Left kidney (tissue), 1 donor: ENCODE measurements at regions not wholly inside any gene's neighbourhood (a gene's known extent, or its start where the extent isn't known, plus 50 kb on each side); places are given as distances from the start of the nearest gene placed in this dataset.

ENCODE experiments used
- DNase-seq: peaks from one replicate; pipeline ENCODE4 v3.0.0-alpha.2; 2013

DNA sequence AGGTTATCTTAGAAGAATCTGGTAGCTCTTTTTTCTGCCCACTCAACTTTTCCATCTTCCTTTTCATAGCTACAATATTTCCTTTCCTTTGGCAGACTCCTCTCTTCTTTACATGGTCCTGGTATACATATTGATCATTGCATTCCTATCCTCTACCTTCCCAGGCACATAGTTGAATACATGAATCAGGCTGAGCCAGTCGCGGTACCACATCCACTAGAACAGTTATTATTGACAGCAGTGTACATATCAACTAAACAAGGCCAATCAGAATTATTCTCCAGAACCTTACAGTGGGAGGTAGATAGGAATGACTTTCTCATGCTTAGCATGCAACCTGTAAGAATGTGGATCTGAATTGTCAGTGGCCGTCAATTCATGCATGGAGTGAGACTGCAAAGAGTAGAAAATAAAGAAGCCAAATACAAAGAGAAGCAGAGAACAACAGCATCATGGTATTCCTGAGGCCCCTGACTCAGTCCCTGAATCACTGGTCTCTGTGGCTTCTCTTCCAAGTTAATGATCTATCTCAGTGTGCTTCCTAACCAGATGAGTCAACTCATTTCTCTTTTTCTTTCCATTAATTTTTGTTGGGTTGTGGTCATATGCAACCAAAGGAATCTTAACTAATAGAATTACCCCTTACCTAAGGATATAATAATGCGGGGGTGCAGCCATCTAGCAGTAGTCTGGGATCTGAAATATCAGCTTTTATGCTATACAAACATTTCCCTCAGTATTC is 60.9 kb upstream of the DCBLD2 start:
- no peak for DNase-seq

DNA sequence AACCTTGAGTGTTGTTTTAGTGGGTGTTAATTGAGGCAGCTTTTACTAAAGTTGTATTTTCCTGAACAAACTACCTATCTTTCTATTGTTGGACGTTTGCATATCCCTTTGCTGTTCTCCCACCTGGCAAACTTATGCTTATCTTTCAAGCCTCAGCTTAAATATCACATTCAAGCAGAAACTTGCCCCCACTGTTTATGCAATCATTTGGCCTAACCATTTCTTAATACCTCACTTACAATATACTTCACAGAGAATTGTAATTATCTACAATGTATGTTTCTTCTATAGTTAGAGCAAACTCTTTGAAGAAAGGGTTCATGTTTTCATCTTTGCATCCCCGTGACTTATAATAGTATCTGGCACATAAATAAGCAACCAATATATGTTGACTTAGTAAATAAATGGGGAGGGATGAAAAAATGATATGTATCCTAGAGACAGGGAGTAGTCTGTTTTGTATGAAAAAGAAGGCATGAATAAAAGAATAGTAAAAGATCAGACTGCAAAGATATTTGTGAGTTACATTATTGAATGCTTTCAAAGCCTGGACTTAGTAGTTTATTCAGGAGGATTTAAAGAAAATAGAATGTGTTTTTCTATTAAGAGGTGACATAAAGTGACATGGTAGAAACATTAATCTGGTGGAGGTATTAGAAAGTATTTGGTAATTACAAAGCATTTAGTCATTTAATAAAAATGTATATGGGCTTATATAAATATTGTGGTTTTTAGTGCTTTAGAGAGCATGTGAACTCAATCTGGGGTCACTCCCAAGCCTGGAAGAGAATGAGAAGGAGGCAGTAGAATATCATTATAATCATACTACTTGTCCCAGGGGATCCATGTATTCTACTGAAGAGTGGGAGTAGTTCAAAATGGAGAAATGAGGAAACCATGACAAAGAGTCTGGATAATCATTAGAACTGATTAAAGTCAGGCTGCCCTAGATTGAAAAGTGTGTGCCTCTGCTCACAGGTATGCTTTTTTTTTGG is 60.0 kb upstream of the DCBLD2 start:
- no peak for DNase-seq

DNA sequence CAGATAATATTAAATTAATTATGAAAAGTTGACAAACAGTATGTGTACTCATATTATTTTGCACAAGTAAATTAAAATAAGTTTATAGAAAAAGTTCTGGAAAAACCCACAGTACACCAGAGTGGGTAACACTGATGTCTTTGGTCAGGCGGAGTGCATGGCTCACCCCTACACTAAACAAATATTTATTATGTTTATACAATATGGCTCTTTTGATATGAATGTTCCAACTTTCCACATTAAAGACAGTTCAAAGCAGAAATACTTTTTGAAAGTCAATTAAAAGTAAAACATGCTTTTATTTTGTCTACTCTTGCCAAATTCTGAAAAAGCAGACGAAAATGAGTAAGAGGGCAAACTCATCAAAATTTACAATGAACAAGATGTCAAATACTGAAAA is 56.2 kb upstream of the DCBLD2 start:
- DNase-seq: no peak

DNA sequence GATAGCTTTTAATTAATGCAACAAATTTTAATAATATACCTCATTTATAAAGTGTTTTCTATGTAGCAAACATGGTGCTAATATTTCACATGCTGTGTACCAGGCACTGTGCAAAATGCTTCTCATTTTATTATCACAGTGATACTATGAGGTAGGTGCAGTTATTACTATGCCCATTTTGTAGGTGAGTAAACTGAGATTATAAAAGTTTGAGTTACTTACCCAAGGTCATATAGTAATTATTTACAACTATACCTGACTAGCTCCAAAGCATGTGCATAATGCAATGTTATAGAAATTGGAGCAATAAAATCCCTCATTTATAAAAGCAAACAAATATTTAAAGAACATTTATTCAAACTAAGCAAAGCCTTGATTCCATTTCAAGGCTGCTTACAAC is 54.5 kb upstream of the DCBLD2 start:
- DNase-seq: no peak

DNA sequence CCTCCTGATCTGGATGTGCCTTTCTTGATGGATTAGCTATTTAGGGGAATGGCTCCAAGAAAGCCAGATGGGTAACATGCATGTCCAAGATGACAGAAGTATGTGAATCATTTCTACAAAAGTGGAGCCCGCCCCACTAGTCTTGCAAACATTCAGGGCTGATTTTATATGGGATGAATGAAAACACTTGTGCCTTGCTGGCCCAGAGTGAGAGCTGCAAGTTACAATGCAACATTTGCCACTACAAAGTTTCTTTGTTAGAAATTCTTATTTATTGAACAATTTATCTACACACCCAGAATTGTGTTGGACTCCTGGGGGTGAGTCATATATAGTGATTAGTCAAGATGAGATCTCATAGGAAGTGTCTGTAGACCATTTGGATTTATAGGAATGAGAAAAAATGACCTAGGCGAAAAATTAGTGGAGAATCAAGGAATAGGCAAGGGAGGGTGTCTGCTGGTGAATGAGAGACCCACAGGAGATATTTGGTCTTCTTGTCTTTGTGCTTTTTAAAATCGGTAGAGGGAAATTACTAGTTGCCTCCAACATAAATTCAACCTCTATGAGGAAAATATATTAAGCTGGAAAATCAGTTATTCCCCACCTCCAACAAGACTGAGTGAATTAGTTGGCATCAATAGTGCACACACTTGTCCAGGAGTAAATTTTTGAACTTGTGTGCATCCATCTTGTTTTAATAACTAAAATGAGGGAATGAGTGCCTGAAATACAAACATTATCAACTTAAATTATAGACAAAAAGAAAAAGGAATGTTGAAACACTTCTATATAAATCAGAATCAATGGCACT is 53.5 kb upstream of the DCBLD2 start:
- no peak for DNase-seq

DNA sequence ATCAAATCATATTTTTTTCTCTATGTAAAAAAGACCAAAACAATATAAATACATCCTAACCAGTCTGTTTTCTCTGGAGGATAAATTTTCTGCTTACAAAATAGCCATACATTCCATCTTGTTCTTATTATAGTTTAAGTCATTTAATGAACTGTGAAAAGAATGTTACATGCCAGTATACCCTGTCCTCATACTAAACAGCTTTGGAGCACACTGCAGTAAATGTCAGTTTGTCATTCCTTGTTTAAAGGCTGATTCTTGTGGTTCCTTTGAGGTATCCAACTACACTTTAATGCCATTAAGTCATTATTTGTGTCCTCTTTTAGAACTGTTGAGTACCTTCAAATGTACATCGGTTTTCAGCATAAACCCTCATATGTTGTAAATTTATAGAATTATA is 52.7 kb upstream of the DCBLD2 start:
- no peak for DNase-seq

DNA sequence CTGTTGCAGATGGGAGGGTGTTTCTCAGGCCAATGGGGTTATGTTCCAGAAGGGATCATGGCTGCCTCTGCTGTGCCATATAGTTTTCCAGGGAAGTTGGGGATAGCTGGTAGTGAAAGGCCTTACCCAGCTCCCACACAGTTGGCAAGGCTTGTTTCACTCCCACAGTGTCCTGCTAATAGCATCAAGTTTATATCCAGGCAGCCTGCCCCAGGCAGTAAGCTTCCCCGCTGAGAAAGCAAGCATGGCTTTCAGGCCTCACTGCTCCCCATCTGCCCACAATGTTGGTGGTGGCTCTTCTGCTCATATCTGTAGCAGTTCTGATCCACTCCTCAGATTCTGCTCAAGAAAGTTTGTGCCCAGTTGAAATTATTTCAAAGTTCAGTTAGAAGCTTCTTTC is 50.9 kb upstream of the DCBLD2 start:
- no peak for DNase-seq
